ENCODE measurements at regions not wholly inside any gene's neighbourhood (a gene's known extent, or its start where the extent isn't known, plus 50 kb on each side); places are given as distances from the start of the nearest gene placed in this dataset.

- H3K27me3 ChIP-seq, result no peaks in the 10 kb centered on the region
- H3K27ac ChIP-seq, result peak overlapping the region in 1 of 5 donors; percentile 34
- no peaks in the 10 kb centered on the region for H3K36me3 ChIP-seq (replicated peaks in 1 of 2)
- TF ChIP-seq, protein P1, sequence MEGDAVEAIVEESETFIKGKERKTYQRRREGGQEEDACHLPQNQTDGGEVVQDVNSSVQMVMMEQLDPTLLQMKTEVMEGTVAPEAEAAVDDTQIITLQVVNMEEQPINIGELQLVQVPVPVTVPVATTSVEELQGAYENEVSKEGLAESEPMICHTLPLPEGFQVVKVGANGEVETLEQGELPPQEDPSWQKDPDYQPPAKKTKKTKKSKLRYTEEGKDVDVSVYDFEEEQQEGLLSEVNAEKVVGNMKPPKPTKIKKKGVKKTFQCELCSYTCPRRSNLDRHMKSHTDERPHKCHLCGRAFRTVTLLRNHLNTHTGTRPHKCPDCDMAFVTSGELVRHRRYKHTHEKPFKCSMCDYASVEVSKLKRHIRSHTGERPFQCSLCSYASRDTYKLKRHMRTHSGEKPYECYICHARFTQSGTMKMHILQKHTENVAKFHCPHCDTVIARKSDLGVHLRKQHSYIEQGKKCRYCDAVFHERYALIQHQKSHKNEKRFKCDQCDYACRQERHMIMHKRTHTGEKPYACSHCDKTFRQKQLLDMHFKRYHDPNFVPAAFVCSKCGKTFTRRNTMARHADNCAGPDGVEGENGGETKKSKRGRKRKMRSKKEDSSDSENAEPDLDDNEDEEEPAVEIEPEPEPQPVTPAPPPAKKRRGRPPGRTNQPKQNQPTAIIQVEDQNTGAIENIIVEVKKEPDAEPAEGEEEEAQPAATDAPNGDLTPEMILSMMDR (IDR thresholded peaks at IDR 0.05), result no peak
- TF ChIP-seq POLR2A (IDR thresholded peaks at IDR 0.05), result no peak
- intact Hi-C loops (cut with DNase I), result no loop called here
- peaks cover 0 to 15% of the 10 kb centered on the region in 2 donors for H3K4me1 ChIP-seq (replicated peaks in 1 of 2)
- no peak overlapping the region for H3K4me3 ChIP-seq
- 40 to 43% (median 42%) methylated on average over 15 of the region's 15 CpGs for WGBS, 4 donors
- DNase-seq, result peak; percentile 18 to 85 (median 37)
- H3K9me3 ChIP-seq (replicated peaks in 1 of 3), result no peaks in the 10 kb centered on the region
These were observed 123.7 kb upstream of the NFIB start for GRCh38 chr9:14437354-14438231.

DNA sequence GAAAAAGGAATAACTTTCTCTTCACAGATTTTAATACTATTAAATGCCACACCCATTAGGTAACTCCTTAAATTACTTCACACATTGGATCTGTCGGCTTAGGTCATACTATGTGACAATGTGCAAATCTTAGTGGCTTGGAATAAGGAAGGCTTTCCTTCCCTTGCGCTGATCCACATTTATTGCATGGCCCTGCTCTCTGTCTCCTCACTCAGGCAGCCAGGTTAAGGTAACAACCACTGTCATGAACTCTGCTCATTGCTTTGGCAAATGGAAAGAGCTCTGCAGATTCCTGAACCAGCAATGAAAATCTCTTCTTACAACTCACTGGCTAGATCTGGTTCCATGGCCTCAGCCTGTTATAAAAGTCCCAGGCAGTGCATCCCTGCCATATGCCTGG is 121.9 kb upstream of the NFIB start:
- WGBS, 4 donors, result 80 to 98% (median 90%) methylated on average over 2 of the region's 2 CpGs
- Histone ChIP-seq H3K27me3 (no peaks in the 10 kb centered on the region), H3K27ac (no peak overlapping the region), H3K9me3 (replicated peaks in 1 of 3) (no peaks in the 10 kb centered on the region), H3K36me3 (replicated peaks in 1 of 2) (no peaks in the 10 kb centered on the region), H3K4me1 (replicated peaks in 1 of 2) (peaks cover 0 to 22% of the 10 kb centered on the region in 2 donors), H3K4me3 (no peak overlapping the region)
- DNase-seq, result no peak
- TF ChIP-seq POLR2A (IDR thresholded peaks at IDR 0.05), result no peak
- TF ChIP-seq, protein P1 (IDR thresholded peaks at IDR 0.05), result no peak
- intact Hi-C loops (cut with DNase I), result no loop called here

DNA sequence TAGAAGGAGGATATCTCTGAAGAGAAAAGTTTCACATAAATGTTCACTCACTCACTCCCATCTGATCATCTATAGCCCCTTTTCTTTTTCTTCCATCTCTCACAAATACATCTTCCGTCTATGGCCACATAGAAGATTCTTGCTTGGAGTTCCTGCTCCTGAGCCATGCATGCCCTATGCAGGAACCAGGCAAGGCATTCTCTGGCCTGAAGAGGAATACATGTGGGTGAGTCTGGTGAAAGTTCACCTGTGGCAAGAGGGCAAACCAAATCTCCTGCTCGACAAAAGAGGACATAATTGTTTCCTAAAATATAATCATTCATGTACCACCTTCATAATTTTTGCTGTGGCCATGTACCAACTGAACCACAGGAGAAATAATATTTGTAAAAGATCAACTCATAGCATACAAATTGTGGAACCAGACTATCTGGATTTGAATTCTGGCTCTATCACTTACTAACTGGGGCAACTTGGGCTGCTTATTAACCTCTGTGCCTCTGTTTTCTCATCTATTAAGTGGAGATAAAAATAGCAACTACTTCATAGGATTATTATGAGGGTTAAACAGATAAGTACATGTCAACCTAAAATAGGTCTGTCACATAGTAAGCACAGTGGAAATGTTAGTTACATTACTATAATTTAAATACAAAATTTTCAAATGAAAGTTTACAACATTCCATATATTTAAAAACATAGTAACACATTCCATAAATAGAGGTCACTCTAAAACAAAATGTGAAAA is 121.2 kb upstream of the NFIB start:
- Histone ChIP-seq H3K4me1 (replicated peaks in 1 of 2) (peaks cover 0 to 22% of the 10 kb centered on the region in 2 donors), H3K27ac (no peak overlapping the region), H3K4me3 (no peak overlapping the region), H3K36me3 (replicated peaks in 1 of 2) (no peaks in the 10 kb centered on the region), H3K27me3 (no peaks in the 10 kb centered on the region), H3K9me3 (replicated peaks in 1 of 3) (no peaks in the 10 kb centered on the region)
- TF ChIP-seq POLR2A (IDR thresholded peaks at IDR 0.05), result no peak
- TF ChIP-seq, protein P1 (IDR thresholded peaks at IDR 0.05), result no peak
- no peak for DNase-seq
- intact Hi-C loops (cut with DNase I), result no loop called here
- WGBS, 4 donors, result 68 to 84% (median 78%) methylated on average over 2 of the region's 2 CpGs

- no peak overlapping the region for H3K4me3 ChIP-seq
- no peaks in the 10 kb centered on the region for H3K9me3 ChIP-seq (replicated peaks in 1 of 3)
- TF ChIP-seq POLR2A (IDR thresholded peaks at IDR 0.05), result no peak
- TF ChIP-seq, protein P1 (IDR thresholded peaks at IDR 0.05), result no peak
- intact Hi-C loops (cut with DNase I), result no loop called here
- H3K4me1 ChIP-seq (replicated peaks in 1 of 2), result peaks cover 0 to 22% of the 10 kb centered on the region in 2 donors
- H3K36me3 ChIP-seq (replicated peaks in 1 of 2), result no peaks in the 10 kb centered on the region
- DNase-seq, result no peak
- no peaks in the 10 kb centered on the region for H3K27me3 ChIP-seq
- H3K27ac ChIP-seq, result no peak overlapping the region
These were observed 120.2 kb upstream of the NFIB start for GRCh38 chr9:14434158-14434504.

All from adrenal gland (tissue), 9 donors.